ENCODE measurements at regions not wholly inside any gene's neighbourhood (a gene's known extent, or its start where the extent isn't known, plus 50 kb on each side); places are given as distances from the start of the nearest gene placed in this dataset.

- TF ChIP-seq, protein P1, sequence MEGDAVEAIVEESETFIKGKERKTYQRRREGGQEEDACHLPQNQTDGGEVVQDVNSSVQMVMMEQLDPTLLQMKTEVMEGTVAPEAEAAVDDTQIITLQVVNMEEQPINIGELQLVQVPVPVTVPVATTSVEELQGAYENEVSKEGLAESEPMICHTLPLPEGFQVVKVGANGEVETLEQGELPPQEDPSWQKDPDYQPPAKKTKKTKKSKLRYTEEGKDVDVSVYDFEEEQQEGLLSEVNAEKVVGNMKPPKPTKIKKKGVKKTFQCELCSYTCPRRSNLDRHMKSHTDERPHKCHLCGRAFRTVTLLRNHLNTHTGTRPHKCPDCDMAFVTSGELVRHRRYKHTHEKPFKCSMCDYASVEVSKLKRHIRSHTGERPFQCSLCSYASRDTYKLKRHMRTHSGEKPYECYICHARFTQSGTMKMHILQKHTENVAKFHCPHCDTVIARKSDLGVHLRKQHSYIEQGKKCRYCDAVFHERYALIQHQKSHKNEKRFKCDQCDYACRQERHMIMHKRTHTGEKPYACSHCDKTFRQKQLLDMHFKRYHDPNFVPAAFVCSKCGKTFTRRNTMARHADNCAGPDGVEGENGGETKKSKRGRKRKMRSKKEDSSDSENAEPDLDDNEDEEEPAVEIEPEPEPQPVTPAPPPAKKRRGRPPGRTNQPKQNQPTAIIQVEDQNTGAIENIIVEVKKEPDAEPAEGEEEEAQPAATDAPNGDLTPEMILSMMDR (IDR thresholded peaks at IDR 0.05; ENCODE audit: insufficient read depth, low read length): no peak
- TF ChIP-seq POLR2AphosphoS5 (IDR thresholded peaks at IDR 0.05; ENCODE audit: low read depth): no peak
- TF ChIP-seq, protein P2, sequence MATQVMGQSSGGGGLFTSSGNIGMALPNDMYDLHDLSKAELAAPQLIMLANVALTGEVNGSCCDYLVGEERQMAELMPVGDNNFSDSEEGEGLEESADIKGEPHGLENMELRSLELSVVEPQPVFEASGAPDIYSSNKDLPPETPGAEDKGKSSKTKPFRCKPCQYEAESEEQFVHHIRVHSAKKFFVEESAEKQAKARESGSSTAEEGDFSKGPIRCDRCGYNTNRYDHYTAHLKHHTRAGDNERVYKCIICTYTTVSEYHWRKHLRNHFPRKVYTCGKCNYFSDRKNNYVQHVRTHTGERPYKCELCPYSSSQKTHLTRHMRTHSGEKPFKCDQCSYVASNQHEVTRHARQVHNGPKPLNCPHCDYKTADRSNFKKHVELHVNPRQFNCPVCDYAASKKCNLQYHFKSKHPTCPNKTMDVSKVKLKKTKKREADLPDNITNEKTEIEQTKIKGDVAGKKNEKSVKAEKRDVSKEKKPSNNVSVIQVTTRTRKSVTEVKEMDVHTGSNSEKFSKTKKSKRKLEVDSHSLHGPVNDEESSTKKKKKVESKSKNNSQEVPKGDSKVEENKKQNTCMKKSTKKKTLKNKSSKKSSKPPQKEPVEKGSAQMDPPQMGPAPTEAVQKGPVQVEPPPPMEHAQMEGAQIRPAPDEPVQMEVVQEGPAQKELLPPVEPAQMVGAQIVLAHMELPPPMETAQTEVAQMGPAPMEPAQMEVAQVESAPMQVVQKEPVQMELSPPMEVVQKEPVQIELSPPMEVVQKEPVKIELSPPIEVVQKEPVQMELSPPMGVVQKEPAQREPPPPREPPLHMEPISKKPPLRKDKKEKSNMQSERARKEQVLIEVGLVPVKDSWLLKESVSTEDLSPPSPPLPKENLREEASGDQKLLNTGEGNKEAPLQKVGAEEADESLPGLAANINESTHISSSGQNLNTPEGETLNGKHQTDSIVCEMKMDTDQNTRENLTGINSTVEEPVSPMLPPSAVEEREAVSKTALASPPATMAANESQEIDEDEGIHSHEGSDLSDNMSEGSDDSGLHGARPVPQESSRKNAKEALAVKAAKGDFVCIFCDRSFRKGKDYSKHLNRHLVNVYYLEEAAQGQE (IDR thresholded peaks at IDR 0.05; ENCODE audit: insufficient replicate concordance, low read depth): no peak
Measured at GRCh38 chr3:107242579-107242978, 134.7 kb upstream of the CCDC54 start.

Measured in HL-60 (cell line).